GM18508 (cell line): ENCODE measurements at regions not wholly inside any gene's neighbourhood (a gene's known extent, or its start where the extent isn't known, plus 50 kb on each side); places are given as distances from the start of the nearest gene placed in this dataset.

Source experiments
- ATAC-seq: cut with Tn5 transposase; IDR thresholded peaks from one replicate; pipeline ENCODE4 v1.9.1; 2021; ENCODE audit warnings: moderate number of reproducible peaks; ENCODE audit not compliant: insufficient read depth, unreplicated experiment

DNA sequence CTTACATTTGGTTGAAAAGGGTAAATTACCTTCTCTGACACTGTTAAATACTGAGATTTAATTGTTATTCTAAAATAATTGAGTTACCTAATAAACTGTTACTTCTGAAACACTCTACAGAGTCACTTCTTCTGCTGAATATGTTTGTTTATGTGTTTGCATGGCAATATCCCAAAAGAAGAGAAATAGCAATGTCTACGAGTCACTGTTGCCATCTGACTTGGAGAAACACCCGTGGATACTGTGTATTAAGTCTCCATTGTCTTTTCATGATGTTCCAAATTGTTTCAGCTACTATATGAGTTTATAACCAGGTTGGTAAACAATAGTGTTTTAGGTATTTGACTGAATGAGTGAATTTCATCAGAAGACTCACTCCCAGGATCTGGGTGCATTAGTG, 754.2 kb upstream of the ID2 start:
- ATAC-seq = no peak

DNA sequence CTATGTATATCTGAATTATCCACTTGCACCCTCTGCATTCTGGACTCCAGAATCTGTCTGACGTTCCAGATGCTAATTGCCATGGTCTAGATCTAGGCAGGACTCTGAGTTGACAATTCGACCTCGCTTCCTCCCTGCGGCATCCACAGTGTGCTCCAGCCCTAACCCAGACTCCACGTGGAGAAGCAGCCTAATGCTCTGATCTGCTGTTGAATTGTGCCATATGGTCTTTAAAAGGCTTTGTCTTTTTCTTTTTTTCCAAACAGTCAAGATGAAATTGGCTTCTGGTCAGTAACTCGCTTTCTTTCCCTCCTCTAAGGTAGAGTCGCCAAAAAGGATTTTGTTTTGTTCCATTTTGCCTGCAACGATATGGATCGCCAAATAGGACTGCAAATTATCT, 752.6 kb upstream of the ID2 start:
- no peak for ATAC-seq

DNA sequence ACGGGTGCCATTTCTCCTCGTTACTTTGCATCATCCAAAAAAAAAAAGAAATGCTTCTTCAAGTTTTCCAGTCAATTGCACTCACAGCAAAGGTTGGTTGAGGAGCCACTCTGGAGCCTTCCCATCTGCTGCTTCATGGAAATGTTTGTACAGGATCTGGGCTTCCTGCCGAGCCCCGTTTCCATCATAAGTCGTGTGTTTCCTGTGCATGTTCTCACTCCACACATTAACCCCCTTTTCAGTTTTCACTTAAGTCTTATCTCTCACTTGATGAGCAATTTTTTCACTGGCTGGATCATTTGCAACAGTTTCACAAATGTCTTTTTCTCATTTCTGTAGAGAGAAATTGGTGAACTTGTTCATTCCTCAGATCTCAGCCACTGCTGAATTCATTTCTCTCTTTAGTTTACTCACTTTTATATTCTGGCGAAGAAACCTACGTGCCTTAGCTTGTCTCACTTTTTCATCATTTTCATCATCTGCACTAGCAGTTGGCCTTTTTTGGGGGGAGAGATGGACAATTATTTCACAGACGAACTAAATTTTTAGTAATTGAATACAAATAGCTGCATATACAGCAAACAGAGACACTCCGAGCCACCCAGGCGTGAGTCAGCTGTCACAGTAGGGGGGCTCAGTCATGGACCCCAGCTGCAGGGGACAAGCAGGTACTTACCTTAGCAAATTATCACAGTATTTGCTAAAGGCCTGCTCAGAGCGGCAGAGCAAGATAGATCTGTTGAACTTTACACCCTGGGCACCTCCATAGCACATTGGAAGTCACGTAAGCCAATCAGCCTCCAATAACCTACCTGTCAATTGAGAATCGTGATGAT, 750.8 kb upstream of the ID2 start:
- ATAC-seq = no peak

DNA sequence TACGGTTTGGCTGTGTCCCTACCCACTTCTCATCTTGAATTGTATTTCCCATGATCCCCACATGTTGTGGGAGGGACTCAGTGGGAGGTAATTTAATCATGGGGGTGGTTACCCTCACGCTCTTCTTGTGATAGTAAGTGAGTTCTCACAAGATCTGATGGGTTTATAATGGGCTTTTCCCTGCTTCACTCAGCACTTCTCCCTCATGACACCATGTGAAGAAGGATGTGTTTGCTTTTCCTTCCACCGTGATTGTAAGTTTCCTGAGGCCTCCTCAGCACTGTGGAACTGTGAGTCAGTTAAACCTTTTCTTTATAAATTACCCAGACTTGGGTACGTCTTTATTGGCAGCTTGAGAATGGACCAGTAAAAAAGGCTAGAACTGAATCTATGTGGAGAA, 750.0 kb upstream of the ID2 start:
- ATAC-seq = no peak

DNA sequence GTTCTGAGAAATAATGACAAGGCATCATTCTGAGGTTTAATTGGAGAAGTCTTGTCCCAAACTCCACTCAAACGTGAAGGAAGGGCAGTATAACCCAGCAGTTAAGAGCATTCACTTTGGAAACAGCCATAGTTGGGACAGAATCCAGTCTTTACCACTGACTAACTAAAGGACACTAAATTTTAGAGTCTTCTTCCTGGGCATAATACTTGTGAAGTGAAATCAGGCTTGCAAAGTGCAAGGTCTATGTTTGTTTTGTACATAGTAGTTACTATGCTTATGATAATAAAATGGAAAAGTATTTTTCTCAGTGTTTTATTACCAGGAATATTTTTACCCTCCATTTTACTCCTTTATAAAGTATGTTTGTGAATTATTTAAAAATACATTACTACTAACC, 748.2 kb upstream of the ID2 start:
- no peak for ATAC-seq

DNA sequence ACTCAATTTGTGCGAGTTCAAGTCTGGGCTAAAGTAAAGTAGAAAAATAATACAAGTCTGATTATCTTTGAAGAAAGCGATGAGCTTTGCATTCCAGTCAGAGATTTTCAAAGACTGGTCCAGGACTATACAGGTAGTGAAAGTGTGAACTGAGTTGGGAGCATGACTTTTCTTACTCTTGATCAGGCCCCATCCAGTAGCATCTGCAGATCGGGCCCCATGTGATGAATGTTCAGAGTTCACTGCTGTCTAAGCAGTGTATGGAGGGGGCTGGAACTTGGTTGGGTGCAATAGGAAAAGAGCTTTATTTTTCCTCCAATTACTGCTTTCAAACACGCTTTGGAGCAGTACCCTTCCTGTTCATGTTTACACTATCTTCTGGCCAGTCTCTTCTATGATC, 747.4 kb upstream of the ID2 start:
- no peak for ATAC-seq

DNA sequence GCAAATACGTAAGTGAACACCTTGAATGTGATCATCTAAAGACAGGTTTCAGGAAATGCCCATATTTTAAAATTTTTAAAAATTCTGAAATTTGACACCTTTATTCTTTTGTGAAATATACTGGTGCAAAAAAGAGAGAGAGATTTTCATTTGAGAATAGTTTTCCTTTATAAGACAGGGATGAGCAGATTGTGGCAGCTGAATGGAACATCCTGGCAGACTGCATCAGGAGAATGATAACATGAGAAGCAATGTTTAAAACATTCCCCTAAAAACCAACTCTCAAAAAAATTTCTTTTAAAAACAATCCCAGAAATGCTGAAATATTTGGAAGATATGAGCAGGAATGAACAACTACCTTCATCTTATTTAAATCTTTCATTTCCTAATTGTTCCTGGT, 744.8 kb upstream of the ID2 start:
- no peak for ATAC-seq

DNA sequence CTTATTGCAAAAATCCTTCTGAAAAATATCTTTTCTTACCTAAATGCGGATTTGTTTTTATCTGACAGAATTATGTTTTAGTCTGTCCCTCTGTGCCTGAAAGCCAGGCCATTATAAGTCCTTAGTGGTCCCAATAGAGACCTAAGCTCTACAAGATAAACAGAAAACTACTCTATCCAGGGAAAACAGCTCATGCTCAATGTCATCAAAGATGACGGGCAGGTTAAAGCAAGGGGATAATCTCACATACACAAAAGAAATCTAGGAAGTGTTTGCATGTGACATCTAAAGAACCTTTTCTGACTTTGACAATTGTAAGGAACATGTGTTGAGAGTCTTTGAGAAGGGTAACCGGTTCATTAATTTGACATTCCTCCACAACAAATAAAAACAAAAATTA, 741.1 kb upstream of the ID2 start:
- no peak for ATAC-seq

DNA sequence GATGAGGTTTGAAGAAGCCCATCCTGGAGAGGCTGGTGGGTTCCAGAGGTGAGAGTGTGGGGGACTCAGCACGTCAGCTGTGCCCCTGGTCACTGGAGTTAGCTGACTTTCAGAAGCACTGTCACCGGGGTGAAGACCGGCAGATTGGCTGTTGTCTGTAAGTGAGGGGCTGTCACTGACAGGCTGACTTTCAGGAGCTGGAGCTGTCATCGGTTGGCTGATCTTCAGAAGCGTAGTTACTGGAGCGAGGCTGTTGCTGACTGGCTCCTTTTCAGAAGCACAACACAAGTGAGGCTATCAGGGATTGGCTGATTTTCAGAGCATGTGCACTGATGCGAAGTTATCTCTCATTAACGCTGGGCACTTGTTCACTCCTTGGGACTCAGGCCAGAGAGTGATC, 738.4 kb upstream of the ID2 start:
- ATAC-seq = no peak

DNA sequence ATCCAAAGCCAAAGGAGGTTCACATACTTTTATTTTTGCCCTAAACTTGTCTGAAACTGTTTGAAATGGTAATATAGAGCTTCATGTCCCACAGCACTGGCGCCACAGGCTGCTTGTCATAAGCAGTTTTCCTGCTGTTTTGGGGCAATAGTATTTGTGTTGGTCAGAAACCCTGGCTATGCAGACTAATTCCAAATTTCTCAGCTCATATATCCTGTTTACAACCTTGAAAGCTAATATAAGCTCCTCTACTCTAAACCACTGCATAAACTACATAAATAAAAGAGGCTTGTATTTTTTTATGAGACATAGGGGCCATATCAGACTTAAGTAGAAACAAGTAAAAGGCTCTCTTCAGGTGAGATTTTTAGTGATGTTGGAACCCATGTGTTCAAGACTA, 736.8 kb upstream of the ID2 start:
- no peak for ATAC-seq

DNA sequence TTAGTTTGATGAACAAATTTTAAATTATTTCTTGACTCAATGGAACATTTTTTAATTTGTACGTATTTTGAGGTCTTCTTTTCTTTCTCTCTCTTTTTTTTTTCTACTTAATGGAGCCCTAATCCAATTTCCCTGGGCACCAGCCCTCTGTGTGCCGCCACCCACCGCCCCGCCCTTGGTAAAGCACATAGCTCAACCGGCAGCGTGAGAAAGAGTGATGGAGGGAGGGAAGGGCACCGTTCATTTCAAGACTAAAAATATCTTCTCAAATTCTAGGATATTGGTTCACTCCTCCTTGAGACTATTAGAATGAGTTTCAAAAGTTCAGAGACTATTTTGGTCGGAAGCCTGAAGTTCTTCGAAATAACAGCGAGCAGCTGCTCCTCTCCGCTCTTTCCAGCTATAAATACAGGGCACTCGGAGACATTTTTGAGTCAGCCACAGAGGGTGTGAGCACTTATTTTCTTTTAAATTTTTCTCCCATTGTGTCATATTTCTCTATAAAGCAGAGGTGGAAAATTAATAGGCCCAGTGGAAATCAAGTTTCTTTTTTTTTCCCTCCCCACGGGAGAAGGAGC, 731.7 kb upstream of the ID2 start:
- ATAC-seq = no peak

DNA sequence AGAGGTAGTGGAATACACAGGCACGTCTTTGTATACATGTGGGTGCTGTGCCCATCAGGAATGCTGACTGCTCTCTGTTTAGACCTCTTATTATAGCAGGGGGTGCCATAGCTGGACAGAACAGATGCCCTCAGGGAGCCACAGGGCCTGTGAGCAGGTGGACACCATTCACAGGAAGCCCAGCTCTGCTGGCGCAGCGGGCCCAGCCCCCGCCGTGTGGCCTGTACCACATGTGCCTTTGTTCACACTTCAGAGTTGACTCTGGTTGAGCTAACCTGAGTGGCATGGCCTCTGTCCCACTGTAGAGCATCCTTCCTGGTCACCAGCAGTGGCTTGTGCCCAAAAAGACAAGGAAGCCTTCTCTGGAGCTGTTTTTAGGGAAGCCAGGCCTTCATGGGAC, 730.9 kb upstream of the ID2 start:
- no peak for ATAC-seq

DNA sequence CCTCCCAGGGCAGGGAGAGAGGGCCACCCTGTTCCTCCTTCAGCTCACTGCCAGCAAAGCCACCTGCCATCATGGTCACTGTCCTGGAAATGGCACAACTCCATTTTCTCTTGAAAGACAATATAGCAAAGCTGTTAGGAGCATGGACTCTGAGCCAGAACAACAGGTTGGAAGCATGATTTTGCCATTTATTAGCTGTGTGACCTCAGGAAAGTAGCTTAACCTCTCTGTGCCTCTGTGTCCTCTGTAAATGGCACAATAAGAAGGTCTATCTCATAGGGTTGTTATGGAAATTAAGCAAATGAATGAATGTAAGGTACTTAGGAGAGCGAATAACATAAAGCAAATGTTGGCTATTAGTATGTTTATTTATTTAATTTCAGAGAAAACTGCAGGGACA, 730.4 kb upstream of the ID2 start:
- no peak for ATAC-seq

DNA sequence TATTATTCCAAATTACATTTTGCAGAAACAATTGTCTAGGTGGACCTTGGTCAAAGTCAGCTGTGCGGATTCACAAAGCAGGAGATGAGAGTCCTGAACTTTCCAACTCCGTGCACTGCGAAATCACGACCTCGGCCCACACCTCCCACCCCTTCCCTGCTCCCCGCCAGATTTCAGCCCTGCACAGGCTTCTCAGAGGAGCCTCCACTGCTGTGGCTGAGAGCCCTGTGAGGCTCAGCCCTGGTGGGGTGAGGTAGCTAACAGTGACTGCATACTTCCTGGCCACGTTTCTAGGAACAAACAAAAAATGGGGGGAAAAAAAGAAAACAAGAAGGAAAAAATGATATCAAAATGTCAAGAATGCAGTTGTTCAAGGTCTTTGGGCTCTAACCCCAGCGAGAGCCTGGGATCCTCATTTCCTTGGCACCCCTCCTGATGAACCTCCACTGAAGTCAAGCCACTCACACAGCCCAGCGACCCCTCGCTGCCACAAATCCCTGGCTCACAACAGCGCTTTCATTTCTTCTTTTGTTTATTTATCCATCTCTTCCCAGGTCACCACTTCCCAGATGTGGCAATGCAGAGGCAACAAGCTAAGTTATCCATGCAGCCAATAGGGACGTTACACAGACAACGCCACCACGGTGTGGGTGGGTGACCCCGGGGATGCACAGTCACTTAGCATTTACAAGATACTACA, 729.7 kb upstream of the ID2 start:
- ATAC-seq = no peak

DNA sequence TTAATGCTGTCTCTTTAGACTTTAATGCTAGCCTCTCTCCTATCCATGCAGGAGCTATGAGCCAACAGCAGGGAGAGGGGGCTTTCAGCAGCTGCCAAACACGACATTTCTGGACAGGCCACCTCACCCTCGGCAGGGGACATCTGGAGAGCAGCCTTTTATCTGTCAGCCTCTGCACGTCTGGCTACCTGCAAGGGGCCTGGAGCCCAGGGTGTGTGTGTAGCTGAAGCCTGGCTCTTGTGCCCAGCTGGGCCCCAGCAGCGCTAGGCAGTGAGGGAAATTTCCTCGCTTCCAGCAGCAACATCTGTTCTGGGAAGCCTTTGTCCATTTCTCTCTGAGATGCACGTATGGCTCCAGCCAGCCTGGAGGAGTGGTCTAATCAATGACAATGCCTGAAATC, 728.7 kb upstream of the ID2 start:
- no peak for ATAC-seq

DNA sequence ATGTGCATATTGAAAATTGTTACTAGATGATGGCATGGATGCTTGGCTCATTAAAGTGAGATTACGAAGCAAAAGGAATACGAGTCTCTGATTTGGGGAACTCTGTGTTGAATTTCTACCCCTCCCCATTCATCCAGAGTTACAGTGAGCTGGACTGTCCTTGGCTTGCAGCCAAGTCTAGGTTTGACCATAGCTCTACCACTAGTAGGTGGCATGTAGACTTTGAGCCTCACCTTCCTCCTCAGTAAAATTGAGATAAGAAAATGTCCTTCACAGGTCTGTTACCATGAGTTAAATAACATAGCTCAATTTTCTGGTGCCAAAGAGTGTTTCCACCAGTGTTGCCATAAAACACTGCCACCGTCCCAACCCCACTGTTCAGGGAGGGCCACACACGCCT, 727.6 kb upstream of the ID2 start:
- no peak for ATAC-seq

DNA sequence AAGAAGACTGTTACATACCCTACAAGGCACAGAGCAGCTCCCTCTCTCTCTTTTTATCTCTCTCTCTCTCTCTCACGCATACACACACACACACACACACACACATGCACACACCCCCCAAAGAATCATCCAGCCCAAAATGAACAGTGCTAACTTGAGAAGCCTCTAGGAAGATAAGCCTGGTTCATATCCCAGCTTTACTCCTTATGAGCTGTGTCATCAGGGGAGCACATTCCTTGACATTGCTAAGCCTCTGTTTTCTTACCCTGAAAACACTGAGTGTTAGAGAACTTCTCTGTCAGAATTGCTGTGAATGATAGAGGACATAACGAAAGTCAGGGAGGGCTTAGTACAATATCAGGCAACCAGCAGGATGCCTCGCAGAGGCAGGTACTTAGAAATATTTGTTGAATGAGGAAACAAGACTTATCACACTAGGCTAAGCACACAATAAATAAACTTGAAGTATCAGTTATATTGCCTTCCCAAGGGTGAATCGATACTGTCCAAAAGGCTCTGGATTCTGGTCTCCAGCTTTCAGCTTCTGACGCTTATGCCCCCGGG, 725.6 kb upstream of the ID2 start:
- no peak for ATAC-seq

DNA sequence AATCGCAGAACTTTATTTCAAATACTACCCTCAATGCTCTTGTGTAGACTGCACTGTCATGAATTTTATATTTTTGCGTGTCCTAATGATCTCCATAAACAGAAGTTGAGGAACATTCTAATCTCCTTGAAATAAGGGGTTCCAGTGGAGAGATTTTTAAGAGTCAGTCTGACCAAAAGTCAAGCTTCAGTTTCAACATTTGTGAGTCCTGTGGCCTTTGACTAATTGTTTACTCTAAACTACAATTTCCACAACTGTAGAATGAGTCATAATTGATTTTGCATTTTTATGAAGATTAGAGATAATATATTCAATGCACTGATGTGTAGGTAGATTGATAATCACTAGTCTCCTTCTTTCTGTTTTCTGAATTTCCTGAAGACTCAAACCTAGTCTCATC, 720.3 kb upstream of the ID2 start:
- no peak for ATAC-seq

DNA sequence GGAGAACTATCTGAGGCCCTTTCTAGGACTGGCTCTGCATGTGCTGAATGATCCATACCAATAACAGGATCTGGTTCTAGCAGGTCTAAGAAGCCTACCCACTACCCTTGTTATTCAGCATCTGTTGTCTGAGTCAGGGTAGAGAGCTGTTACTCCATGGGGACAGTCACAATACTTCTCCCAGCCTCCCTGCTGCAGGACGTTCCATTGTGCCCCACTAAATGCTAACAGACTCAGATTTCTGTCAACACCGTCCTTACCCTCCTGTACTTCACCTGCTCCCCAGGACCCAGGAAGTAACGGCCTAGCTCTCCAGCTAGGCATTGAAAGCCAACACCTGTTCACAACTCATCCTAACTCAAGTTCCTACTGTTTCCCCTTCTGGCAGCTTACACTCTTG, 719.7 kb upstream of the ID2 start:
- ATAC-seq = no peak

DNA sequence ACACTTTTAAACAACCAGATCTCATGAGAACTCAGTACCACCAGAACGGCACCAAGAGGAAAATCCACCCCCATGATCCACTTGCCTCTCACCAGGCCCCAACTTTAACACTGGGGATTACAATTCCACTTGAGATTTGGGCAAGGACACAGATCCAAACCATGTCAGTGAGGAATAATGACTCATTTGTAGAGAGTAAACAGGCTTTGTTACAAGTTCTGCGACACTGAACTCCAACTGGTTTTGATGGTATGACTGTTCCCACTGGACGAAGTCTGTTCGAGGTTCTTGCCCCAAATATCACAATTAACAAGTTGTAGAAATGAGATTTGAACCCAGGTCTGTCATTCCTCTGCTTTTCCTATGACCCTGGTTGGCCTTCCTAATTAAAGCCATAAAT, 718.1 kb upstream of the ID2 start:
- no peak for ATAC-seq

DNA sequence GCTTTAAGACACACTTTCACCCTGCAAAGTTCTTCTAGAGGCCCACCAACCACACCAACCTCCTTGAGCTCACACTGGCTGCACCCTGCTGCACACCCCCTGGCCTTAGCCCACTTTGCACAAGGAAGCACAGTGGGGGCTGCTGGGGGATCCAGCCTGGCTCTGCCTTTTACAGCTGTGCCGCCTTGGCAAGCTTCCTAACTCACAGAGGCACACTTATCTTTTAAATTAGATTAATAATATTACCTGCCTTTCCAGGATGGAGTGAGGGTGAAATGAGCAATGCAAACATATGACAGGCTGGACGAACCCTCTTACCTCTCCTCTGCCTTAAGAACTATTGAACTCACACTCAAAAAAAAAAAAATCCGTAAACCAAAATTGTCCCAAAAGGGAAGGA, 715.8 kb upstream of the ID2 start:
- no peak for ATAC-seq
